ENCODE measurements at regions not wholly inside any gene's neighbourhood (a gene's known extent, or its start where the extent isn't known, plus 50 kb on each side); places are given as distances from the start of the nearest gene placed in this dataset.

- H3K27me3 ChIP-seq (ENCODE audit: control insufficient read depth, insufficient read depth, low read length), result no peaks in the 10 kb centered on the region
- TF ChIP-seq CTCF (IDR thresholded peaks at IDR 0.05; ENCODE audit: insufficient read depth, low read length, poor library complexity, severe bottlenecking), result no peak
- no peak for DNase-seq (ENCODE audit: low read depth)
- H3K36me3 ChIP-seq (ENCODE audit: control insufficient read depth, insufficient read depth, low read length), result no peaks in the 10 kb centered on the region
- no peak overlapping the region for H3K4me3 ChIP-seq (ENCODE audit: low read depth, low read length)
Observed at GRCh38 chr10:121098751-121099150, 247.6 kb downstream of the WDR11 start.

DNA sequence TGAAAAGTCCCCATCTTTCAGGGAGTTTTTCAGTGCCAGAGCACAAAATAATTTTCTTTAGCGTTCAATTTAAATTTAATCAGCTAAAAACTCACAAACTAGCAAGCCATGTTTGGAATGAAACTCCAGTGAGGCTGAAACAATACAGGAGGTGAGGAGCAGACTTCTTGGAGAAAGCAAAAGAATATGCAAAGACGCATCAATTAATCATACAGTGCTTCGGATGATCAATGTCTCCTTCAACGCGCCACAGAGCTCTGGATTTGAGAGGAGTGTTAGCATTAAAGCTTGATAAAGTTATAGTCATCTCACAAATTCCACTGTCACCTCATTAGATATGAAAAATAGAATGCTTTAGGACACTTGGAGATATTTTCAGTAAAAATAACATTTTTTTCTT lies 248.0 kb downstream of the WDR11 start:
- Histone ChIP-seq H3K36me3 (ENCODE audit: control insufficient read depth, insufficient read depth, low read length) (no peaks in the 10 kb centered on the region), H3K27me3 (ENCODE audit: control insufficient read depth, insufficient read depth, low read length) (no peaks in the 10 kb centered on the region), H3K4me3 (ENCODE audit: low read depth, low read length) (no peak overlapping the region)
- no peak for DNase-seq (ENCODE audit: low read depth)
- no peak for TF ChIP-seq CTCF (IDR thresholded peaks at IDR 0.05; ENCODE audit: insufficient read depth, low read length, poor library complexity, severe bottlenecking)

DNA sequence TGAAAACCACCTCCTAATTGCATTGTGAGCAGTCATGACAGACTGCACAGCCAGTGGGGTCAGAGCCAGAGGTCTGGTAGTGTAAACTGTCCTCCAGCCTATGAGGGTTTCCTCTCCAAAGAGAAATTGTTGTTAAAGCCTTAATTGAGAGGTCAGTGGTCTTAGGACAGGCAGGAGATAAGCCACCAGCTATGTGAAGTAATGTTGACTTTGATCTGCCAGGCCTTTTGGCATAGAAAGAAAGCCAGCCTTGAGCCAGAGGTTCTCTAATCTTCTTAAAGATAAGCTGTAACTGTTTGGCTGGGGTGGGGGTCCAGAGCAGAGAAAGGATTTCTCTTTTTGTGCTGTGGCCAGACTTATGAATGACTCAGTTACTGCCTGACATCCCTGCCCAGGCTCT lies 248.4 kb downstream of the WDR11 start:
- TF ChIP-seq CTCF (IDR thresholded peaks at IDR 0.05; ENCODE audit: insufficient read depth, low read length, poor library complexity, severe bottlenecking), result no peak
- no peaks in the 10 kb centered on the region for H3K36me3 ChIP-seq (ENCODE audit: control insufficient read depth, insufficient read depth, low read length)
- no peaks in the 10 kb centered on the region for H3K27me3 ChIP-seq (ENCODE audit: control insufficient read depth, insufficient read depth, low read length)
- DNase-seq (ENCODE audit: low read depth), result no peak
- no peak overlapping the region for H3K4me3 ChIP-seq (ENCODE audit: low read depth, low read length)

- DNase-seq (ENCODE audit: low read depth), result no peak
- Histone ChIP-seq H3K4me3 (ENCODE audit: low read depth, low read length) (no peak overlapping the region), H3K36me3 (ENCODE audit: control insufficient read depth, insufficient read depth, low read length) (no peaks in the 10 kb centered on the region), H3K27me3 (ENCODE audit: control insufficient read depth, insufficient read depth, low read length) (no peaks in the 10 kb centered on the region)
- TF ChIP-seq CTCF (IDR thresholded peaks at IDR 0.05; ENCODE audit: insufficient read depth, low read length, poor library complexity, severe bottlenecking), result no peak
Observed at GRCh38 chr10:121101561-121101960, 250.4 kb downstream of the WDR11 start.

- Histone ChIP-seq H3K4me3 (ENCODE audit: low read depth, low read length) (no peak overlapping the region), H3K36me3 (ENCODE audit: control insufficient read depth, insufficient read depth, low read length) (no peaks in the 10 kb centered on the region), H3K27me3 (ENCODE audit: control insufficient read depth, insufficient read depth, low read length) (no peaks in the 10 kb centered on the region)
- DNase-seq (ENCODE audit: low read depth), result no peak
- TF ChIP-seq CTCF (IDR thresholded peaks at IDR 0.05; ENCODE audit: insufficient read depth, low read length, poor library complexity, severe bottlenecking), result no peak
Observed at GRCh38 chr10:121102706-121103105, 251.5 kb downstream of the WDR11 start.

DNA sequence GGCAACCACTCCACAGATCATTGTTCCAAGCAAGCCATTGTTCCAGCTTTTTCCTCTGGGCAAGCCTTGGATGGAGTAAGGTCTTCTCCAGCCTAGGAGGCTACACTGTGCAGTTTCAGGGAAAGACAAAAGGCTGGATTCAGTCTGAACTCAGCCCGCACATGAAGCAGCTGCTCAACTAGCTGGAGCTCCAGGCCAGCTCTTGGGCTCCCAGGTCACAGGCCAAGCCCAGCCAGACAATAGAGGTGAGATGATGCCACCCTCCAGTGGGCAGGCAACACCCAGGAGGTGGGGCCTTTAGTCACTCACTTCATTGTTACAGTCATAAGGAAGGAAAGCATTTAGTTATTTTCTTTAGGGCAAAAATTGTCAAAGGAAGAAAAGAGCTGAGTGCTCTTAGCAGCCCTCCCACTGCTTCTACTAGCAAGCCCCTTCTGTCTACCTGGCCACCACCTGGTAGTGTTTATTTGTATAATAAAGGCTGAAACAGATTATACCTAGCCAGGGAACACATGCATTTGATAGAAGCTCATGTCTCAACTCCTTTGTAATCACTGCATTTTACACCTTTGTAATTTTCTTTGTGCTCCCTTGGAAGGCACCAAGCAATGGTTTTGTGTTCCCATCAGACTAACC lies 253.4 kb downstream of the WDR11 start:
- no peak for DNase-seq (ENCODE audit: low read depth)
- Histone ChIP-seq H3K36me3 (ENCODE audit: control insufficient read depth, insufficient read depth, low read length) (no peaks in the 10 kb centered on the region), H3K4me3 (ENCODE audit: low read depth, low read length) (no peak overlapping the region), H3K27me3 (ENCODE audit: control insufficient read depth, insufficient read depth, low read length) (no peaks in the 10 kb centered on the region)
- TF ChIP-seq CTCF (IDR thresholded peaks at IDR 0.05; ENCODE audit: insufficient read depth, low read length, poor library complexity, severe bottlenecking), result no peak

Measured in kidney epithelial cell (primary cell).